ENCODE measurements at regions not wholly inside any gene's neighbourhood (a gene's known extent, or its start where the extent isn't known, plus 50 kb on each side); places are given as distances from the start of the nearest gene placed in this dataset.
"Not testable (repeated sequence)": the region's sequence is repeated elsewhere in the genome, so short reads cannot be mapped to it uniquely, and the experiment has no call there.

GRCh38 chr1:105544475-105544874, 1512.0 kb upstream of the PRMT6 start:
- H3K4me3 ChIP-seq (ENCODE audit: low read depth, low read length): no peak overlapping the region
- peak; percentile 21 for DNase-seq (ENCODE audit: low read depth)

- no peak for DNase-seq (ENCODE audit: low read depth)
- no peak overlapping the region for H3K4me3 ChIP-seq (ENCODE audit: low read depth, low read length)
These were observed 1500.2 kb upstream of the PRMT6 start for GRCh38 chr1:105556266-105556665.

- H3K4me3 ChIP-seq (ENCODE audit: low read depth, low read length): no peak overlapping the region
- no peak for DNase-seq (ENCODE audit: low read depth)
These were observed 1498.5 kb upstream of the PRMT6 start for GRCh38 chr1:105558023-105558422.

DNA sequence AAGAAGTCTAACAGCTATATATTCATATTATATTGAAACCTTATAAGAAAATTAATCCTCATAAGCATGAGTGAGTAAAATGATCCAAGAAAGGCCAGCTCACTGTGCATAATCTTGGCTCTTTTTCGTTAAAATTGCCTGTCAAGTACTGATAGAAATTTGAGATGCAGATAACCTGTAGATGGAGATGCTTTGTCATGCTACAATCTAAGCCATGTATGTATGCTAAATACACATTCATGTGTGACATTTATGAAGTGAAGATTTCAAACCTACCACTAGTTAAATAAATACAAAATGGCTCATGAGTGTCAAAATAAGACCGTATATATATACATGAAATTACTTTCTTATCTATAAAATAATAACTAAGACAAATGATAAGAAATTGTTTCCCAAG, 1491.5 kb upstream of the PRMT6 start:
- no peak overlapping the region for H3K4me3 ChIP-seq (ENCODE audit: low read depth, low read length)
- no peak for DNase-seq (ENCODE audit: low read depth)

DNA sequence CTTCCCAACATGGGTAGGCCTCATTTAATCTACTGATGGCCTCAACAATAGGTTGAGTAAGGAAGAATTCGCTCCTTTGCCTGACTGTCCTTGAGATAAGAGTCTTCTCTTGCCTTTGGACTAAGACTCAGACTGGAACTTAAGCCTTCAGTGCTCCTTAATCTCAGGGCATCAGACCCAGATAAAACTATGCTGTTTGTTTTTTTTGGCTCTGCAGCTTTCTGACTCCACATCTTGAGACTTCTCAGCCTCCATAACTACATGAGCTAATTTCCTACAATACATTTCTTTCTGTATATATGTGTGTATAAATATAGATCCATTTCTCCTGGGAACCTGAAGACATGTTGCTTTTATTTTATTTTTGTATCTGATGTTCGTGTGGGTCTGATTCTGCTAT, 1470.7 kb upstream of the PRMT6 start:
- H3K4me3 ChIP-seq (ENCODE audit: low read depth, low read length): no peak overlapping the region

DNA sequence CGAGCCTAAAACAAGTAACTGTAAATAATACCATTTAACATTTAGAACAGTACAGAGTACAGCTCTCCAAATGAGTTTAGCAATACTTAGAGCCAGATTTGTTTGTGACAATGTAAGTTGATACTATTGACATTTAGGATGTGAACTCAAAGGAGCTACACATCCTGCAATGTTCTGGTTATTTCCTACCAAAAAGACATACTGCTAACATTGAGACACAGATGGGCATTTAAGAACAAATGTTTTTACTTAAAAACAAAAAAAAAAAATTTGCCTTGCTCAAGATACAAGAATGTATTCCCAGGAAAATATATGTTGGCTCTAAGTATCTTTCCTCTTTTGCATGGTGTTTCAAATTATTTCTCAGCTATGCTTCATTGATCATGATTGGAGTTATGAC, 1464.8 kb upstream of the PRMT6 start:
- no peak overlapping the region for H3K4me3 ChIP-seq (ENCODE audit: low read depth, low read length)
- no peak for DNase-seq (ENCODE audit: low read depth)

More for the DNA sequence above, 1470.7 kb upstream of the PRMT6 start:
- peak; percentile 3 for DNase-seq (ENCODE audit: low read depth)

DNA sequence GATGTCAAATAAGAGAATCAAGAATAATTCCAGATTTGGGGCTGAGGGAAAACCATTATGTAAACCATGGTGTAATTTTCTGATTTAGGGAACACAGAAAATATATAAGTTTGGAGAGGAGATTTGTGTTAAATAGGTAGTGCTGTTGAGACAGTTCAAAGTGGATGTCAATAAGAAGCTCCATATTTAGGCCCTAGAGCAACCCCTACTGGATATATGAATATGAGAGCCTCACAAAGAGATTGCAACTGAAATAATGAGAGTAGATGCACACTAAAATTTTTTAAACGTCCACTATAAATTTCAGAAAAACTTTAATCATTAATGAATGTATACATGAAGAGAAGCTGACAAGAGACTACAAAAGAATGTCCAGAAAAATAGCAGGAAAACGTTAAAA, 1447.8 kb upstream of the PRMT6 start:
- no peak overlapping the region for H3K4me3 ChIP-seq (ENCODE audit: low read depth, low read length)
- peak; percentile 4 for DNase-seq (ENCODE audit: low read depth)

GRCh38 chr1:105626276-105626987, 1430.0 kb upstream of the PRMT6 start:
- no peak overlapping the region for H3K4me3 ChIP-seq (ENCODE audit: low read depth, low read length)
- no peak for DNase-seq (ENCODE audit: low read depth)

DNA sequence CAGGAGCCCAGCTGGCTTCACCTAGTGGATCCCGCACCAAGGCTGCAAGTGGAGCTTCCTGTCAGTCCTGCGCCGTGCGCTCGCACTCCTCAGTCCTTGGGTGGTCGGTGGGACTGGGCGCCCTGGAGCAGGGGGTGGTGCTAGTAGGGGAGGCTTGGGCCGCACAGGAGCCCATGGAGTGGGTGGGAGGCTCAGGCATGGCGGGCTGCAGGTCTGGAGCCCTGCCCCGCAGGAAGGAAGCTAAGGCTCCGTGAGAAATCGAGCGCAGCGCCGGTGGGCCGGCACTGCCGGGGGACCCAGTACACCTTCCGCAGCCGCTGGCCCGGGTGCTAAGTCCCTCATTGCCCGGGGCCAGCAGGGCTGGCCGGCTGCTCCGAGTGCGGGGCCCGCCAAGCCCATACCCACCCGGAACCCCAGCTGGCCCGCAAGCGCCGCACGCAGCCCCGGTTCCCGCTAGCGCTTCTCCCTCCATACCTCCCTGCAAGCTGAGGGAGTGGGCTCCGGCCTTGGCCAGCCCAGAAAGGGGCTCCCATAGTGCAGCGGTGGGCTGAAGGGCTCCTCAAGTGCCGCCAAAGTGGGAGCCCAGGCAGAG, 1425.2 kb upstream of the PRMT6 start:
- H3K4me3 ChIP-seq (ENCODE audit: low read depth, low read length); DNase-seq (ENCODE audit: low read depth): not testable (repeated sequence)

DNA sequence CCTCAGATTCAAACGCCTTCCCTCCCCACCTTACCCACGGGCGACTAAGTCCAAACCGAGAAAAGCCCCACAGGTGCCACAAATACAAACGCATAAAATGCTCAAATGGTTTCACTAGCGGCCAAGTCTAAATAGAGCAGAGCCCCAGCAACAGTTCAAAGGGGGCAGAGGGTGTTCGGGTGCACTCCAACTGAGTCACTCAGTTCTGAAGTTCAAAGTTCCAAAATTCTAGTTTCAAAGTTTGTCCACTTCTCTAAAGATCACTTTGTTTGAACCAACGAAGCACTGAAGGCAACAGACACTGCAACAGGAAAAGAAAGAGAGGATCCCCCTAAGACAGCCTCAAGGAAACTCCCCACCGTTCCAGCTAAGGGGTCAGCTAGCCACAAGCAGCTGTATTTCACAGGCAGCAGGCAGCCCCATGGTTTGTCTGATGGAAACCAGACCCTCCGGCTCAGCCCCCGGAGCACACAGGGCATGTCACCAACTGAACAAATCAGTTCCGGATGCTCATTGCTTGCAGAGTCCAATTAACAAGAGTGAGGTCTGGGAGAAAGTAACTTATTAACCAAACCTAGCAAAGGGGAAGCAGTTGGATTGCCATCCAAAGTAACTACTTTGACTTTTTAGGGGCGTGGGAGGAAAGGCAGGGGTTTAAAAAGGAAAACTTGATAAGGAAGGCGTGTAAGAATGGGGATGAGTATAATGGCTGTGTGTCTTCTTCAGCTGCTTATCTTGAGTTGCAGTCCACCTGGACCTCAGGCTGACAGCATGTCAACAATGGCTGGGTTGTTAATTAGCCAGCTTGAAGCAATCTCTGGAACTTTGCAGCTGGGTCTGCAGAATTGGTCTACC, 1423.9 kb upstream of the PRMT6 start:
- DNase-seq (ENCODE audit: low read depth): no peak
- H3K4me3 ChIP-seq (ENCODE audit: low read depth, low read length): no peak overlapping the region

DNA sequence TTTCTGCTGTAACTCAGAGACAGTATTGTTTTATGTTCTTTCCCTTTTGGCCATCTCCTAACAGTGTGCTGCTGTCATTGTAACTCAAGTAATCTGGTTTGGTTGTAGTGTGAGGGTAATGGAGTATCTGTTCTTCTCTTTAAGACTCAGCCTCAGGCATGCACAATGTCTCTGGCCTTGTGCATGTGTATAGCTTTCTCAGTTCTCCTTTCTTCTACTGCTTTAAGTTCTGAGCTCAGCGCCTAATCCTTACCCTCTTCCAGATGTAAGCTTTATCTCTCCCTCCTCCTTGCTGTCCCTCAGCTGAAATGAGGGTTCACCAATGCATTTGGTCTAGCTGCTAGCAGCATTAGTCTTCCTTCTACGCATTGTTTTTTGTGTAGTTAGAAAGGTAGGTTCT, 1420.4 kb upstream of the PRMT6 start:
- no peak for DNase-seq (ENCODE audit: low read depth)
- no peak overlapping the region for H3K4me3 ChIP-seq (ENCODE audit: low read depth, low read length)

GRCh38 chr1:105641407-105641806, 1415.1 kb upstream of the PRMT6 start:
- no peak overlapping the region for H3K4me3 ChIP-seq (ENCODE audit: low read depth, low read length)
- DNase-seq (ENCODE audit: low read depth): no peak

DNA sequence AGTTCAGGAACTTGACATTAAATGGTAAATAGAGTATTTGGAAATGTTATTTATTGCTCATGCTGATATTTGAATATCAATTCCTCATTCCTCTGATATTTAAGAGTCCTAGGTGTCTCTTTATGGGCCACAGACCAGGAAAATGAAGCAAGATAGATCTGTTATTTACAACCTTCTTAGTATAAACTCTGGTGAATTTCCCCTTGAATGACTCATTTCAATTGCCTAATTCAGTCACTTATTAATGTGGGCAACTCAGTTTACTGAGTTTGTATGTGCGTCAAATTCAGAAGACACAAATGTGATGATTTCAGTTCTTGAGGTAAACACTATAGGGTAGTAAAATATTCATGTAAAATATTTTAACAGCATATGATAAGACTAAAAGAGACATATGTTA, 1404.4 kb upstream of the PRMT6 start:
- H3K4me3 ChIP-seq (ENCODE audit: low read depth, low read length): no peak overlapping the region
- no peak for DNase-seq (ENCODE audit: low read depth)

DNA sequence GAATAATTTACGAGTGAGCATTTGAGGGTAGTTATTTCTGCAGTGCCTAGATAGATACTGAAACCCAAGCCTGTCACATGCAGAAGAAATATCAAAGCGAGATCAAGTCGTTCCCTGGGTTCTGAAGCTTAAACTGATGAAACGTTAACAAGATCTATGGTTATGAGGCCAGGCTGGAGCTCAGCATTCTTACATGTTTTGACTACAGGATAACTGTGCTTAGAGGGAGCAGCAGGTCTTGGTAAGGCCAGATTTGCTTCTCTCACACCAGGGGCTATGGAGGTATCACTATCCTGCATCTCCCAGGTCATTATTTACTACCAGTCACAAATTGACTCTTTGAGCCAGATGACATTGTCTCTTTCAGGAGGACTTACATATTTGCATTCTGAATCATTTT, 1401.4 kb upstream of the PRMT6 start:
- H3K4me3 ChIP-seq (ENCODE audit: low read depth, low read length): no peak overlapping the region
- DNase-seq (ENCODE audit: low read depth): no peak

DNA sequence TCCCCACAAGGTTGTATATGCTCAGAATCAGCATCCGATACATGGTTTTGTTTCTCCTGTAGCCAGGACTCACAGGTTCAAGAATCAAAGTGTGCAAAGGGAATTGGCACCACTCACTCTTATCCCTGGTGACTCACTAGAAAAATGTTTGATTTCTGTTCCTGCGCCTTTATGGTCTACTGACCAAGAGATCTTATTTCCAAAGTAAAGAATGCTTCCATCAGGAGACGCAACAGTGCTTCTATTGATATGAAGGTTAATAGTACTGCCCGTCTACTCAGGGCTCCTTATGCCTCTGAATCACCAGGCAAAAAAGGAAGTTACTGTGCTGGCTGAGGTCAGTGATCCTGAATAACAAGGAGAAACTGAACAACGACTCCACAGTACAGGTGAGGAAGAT, 1392.0 kb upstream of the PRMT6 start:
- DNase-seq (ENCODE audit: low read depth): no peak
- H3K4me3 ChIP-seq (ENCODE audit: low read depth, low read length): no peak overlapping the region

DNA sequence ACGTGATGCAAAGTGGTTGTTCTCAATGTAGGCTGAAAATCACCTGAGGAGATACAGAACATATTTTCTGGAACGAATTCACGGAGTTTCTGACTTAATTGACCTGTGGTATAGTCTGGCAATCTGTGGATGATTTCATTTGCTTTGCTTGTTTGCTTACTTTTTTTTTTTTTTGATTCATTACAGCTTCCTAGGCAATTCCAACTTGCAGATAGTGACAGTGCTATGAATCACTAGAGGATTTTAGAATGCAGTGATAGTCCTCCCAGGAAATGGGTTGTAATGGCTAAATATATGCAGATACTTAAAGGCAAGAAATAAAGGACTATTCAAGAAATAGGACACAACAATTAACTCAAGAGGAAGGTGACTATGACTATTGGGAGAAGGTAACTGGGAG, 1378.1 kb upstream of the PRMT6 start:
- H3K4me3 ChIP-seq (ENCODE audit: low read depth, low read length): no peak overlapping the region
- no peak for DNase-seq (ENCODE audit: low read depth)

- no peak overlapping the region for H3K4me3 ChIP-seq (ENCODE audit: low read depth, low read length)
- no peak for DNase-seq (ENCODE audit: low read depth)
These were observed 1371.8 kb upstream of the PRMT6 start for GRCh38 chr1:105684714-105685113.

DNA sequence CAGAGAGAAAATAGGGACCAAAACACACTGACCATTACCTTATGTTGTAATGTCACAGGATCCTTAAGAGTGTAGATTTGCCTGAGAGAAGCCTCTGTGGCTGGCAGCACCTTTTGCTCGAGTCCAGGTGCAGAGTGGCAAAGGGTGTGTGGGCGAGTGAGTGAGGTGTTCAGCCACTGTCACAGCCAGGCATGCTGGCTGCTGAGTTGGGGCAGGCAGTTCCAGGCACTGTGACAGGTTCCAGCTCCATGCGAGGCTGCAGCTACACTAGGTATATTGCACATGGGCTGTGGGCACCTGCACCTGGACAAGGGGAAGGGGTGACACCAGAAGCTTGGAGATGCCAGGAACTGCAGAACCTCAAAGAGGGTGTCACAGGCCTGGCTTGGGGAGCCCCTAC, 1370.4 kb upstream of the PRMT6 start:
- H3K4me3 ChIP-seq (ENCODE audit: low read depth, low read length): no peak overlapping the region
- no peak for DNase-seq (ENCODE audit: low read depth)

DNA sequence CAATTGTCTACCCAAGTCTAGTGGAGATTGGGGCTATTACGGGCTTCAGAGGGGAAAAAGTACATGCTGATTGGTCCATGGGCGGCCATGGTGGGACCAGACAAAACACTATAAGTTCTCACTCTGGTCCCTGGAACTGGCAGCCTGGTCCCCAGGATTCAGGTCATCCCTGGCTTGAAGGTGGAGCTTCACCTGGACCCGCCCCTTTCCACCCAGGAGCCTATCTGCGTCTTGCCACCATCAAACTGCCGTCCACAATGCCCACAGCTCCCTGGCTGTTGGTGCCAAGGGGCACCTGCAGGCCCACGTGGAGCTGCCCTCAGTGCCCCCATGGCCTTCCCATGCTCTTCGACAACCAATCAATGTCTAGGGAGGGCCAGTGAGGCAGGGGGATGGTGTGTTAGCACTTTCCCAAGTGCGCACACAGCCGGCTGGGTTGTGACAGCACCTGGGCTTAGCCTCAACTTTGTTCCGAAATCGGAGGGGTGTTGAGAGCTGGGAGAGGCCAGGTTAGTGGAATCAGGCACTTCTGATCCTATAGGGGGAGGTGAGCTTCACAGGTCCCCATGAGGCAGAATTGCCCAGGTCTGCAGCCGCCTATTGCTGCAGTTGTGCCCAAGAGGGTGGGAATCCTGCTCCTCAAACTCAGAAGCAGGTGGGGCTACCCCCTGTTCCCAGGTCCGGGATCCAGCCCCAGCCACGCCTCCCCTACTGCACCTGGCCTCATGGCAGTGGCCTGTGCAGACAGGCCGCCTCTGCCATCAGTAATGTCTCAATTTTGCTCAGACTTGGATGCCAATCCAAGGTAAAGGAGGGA, 1369.4 kb upstream of the PRMT6 start:
- H3K4me3 ChIP-seq (ENCODE audit: low read depth, low read length): no peak overlapping the region
- no peak for DNase-seq (ENCODE audit: low read depth)

DNA sequence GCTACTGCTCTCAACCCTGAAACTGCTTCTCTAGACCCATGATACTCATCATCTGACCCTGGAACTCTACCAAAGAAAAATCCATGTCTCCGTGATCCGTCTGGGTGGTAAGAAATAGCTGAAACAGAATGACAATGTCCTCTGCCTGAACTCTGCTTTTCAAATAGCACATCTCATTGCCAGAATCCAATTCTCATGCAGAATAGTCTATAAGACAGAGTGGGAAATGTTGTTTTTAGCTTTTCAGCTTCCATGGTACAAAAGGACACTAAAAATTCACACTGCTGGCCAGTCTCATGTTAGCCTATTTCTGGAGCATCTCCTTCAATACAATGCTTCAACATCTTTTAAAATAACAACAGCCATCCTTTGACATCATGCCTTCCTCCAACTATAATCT, 1355.8 kb upstream of the PRMT6 start:
- no peak overlapping the region for H3K4me3 ChIP-seq (ENCODE audit: low read depth, low read length)
- DNase-seq (ENCODE audit: low read depth): no peak

Data from skeletal muscle cell (primary cell).